ENCODE measurements at regions not wholly inside any gene's neighbourhood (a gene's known extent, or its start where the extent isn't known, plus 50 kb on each side); places are given as distances from the start of the nearest gene placed in this dataset.

DNA sequence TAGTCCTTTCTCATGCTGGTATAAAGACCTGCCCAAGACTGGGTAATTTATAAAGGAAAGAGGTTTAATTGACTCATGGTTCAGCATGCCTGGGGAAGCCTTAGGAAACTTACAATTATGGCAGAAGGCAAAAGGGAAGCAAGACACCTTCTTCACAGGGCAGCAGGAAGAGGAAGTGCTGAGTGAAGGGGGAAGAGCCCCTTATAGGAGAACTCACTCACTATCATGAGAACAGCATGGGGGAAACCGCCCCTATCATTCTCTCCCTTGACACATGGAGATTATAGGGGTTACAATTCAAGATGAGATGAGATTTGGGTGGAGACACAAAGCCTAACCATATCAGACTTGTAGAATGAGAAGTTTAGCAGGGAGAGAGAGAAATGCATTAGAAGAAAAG is 373.3 kb upstream of the DIAPH2 start:
- no peak for DNase-seq
- Histone ChIP-seq H3K36me3 (no peaks in the 10 kb centered on the region), H3K4me3 (no peak overlapping the region), H3K27me3 (no peaks in the 10 kb centered on the region), H3K27ac (no peak overlapping the region), H3K4me1 (no peaks in the 10 kb centered on the region), H3K9me3 (no peaks in the 10 kb centered on the region)
- intact Hi-C loops (cut with DNase I) = no loop called here
- WGBS, 2 donors = 46 to 55% methylated on average over 1 of the region's 1 CpG
- TF ChIP-seq POLR2A (IDR thresholded peaks at IDR 0.05) (no peak), EP300 (IDR thresholded peaks at IDR 0.05) (no peak), POLR2AphosphoS5 (IDR thresholded peaks at IDR 0.05) (no peak)
- TF ChIP-seq, protein P1, sequence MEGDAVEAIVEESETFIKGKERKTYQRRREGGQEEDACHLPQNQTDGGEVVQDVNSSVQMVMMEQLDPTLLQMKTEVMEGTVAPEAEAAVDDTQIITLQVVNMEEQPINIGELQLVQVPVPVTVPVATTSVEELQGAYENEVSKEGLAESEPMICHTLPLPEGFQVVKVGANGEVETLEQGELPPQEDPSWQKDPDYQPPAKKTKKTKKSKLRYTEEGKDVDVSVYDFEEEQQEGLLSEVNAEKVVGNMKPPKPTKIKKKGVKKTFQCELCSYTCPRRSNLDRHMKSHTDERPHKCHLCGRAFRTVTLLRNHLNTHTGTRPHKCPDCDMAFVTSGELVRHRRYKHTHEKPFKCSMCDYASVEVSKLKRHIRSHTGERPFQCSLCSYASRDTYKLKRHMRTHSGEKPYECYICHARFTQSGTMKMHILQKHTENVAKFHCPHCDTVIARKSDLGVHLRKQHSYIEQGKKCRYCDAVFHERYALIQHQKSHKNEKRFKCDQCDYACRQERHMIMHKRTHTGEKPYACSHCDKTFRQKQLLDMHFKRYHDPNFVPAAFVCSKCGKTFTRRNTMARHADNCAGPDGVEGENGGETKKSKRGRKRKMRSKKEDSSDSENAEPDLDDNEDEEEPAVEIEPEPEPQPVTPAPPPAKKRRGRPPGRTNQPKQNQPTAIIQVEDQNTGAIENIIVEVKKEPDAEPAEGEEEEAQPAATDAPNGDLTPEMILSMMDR (IDR thresholded peaks at IDR 0.05) = no peak

DNA sequence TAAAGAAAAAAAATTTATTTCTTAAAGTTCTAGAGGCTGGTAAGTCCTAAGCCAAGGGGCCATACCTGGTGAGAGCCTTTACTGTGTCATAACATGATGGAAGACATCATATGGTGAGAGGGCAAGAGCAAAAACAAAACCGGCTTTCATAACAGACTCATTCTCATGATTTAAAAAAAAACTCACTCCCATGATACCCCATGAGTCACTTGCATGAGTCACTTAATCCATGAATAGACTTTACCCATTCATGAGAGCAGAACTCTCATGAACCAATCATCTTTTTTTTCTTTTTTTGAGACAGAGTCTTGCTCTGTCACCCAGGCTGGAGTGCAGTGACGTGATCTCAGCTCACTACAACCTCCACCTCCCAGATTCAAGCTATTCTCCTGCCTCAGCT is 369.7 kb upstream of the DIAPH2 start:
- WGBS, 2 donors = 75 to 79% methylated on average over 2 of the region's 2 CpGs
- intact Hi-C loops (cut with DNase I) = no loop called here
- no peak for TF ChIP-seq EP300 (IDR thresholded peaks at IDR 0.05)
- TF ChIP-seq POLR2AphosphoS5 (IDR thresholded peaks at IDR 0.05) = no peak
- no peak for TF ChIP-seq POLR2A (IDR thresholded peaks at IDR 0.05)
- TF ChIP-seq, protein P1 (IDR thresholded peaks at IDR 0.05) = no peak
- no peaks in the 10 kb centered on the region for H3K4me1 ChIP-seq
- H3K36me3 ChIP-seq = no peaks in the 10 kb centered on the region
- no peak overlapping the region for H3K27ac ChIP-seq
- DNase-seq = no peak
- H3K4me3 ChIP-seq = no peak overlapping the region
- H3K27me3 ChIP-seq = no peaks in the 10 kb centered on the region
- H3K9me3 ChIP-seq = no peaks in the 10 kb centered on the region

DNA sequence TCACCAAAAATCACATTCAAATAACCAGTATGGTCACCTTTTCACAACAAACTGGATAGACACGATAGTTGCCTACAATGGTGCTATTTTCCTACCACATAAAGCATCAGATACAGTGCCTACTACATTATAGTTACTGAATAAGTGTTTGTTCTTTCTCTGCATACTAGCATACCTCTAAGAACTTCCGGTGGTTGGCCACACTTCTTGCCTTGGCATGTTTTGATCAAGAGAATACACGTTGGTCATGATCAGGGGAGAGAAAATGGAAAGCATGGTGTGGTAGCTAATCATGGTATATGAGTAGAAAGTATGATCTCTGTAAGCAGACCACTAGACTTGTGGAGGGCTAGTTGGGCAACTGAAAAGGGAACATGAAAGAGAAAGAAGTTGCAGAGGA is 322.8 kb upstream of the DIAPH2 start:
- H3K27me3 ChIP-seq = no peaks in the 10 kb centered on the region
- DNase-seq = no peak
- 87 to 91% methylated on average over 3 of the region's 3 CpGs for WGBS, 2 donors
- H3K4me3 ChIP-seq = no peak overlapping the region
- H3K9me3 ChIP-seq = no peaks in the 10 kb centered on the region
- intact Hi-C loops (cut with DNase I) = no loop called here
- TF ChIP-seq, protein P1 (IDR thresholded peaks at IDR 0.05) = no peak
- TF ChIP-seq POLR2A (IDR thresholded peaks at IDR 0.05) (no peak), EP300 (IDR thresholded peaks at IDR 0.05) (no peak), POLR2AphosphoS5 (IDR thresholded peaks at IDR 0.05) (no peak)
- no peaks in the 10 kb centered on the region for H3K36me3 ChIP-seq
- H3K27ac ChIP-seq = no peak overlapping the region
- no peaks in the 10 kb centered on the region for H3K4me1 ChIP-seq

DNA sequence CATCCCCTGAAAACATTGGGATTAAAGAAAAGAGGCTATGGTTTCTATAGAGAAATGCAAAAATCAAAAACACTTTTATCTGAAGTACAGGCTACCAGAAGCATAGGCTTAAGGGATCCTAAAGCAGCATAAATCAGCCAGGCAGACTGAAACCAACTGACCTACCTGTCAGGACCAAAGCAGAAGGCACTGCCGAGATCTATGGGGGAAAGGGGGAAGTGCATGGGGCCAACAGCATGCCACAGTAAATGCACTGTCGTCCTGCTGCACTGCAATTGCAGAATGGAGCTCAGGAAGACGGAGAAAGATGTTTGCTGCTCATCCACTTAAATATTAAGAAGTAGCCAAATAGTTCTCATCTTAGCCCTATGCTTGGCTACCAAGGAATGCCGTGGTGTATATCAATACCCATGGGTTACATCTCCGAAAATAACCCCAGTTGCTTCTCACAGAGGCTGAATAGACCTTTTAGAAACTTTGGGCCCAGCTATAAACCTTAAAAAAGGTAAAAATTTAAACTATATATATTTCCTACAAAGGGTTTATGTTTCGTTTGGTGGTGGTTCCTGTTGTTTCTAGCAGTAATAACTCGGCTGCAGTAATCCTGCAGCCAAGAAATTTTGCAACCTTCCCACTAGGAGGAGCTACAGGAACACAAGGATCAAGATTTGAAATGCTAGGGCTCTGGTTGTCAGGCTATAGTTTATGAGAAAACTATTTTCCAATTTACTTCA is 312.2 kb upstream of the DIAPH2 start:
- DNase-seq = no peak
- 19 to 28% methylated on average over 7 of the region's 7 CpGs for WGBS, 2 donors
- TF ChIP-seq, protein P1 (IDR thresholded peaks at IDR 0.05) = peak in 3 of 4 experiments; percentile 24 to 50 (median 25)
- TF ChIP-seq POLR2AphosphoS5 (IDR thresholded peaks at IDR 0.05) (no peak), EP300 (IDR thresholded peaks at IDR 0.05) (no peak)
- H3K4me1 ChIP-seq = peaks cover 0 to 3% (median 0%) of the 10 kb centered on the region in 4 donors
- no peak overlapping the region for H3K27ac ChIP-seq
- H3K36me3 ChIP-seq = no peaks in the 10 kb centered on the region
- no peak overlapping the region for H3K4me3 ChIP-seq
- no peaks in the 10 kb centered on the region for H3K9me3 ChIP-seq
- H3K27me3 ChIP-seq = no peaks in the 10 kb centered on the region
- intact Hi-C loops (cut with DNase I) = loop anchor here (10.0 kb wide), 1 partner anchor 312 kb away; the partner anchor contains the start of gene DIAPH2

DNA sequence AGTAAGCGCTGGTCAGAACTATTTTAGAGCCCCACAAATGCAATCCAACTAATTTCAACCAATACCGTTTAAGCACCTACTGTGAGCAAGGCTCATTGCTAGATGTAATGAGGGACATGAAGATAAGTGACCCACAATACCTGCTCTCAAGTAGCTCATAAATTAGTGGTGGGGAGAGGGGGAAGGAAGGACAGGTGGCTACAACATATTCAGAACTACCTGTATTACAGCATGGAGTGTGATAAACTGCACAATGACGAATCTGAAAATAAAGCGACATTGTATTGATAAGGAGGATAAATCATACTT is 311.6 kb upstream of the DIAPH2 start:
- no peaks in the 10 kb centered on the region for H3K36me3 ChIP-seq
- TF ChIP-seq, protein P1 (IDR thresholded peaks at IDR 0.05) = no peak
- TF ChIP-seq EP300 (IDR thresholded peaks at IDR 0.05) (no peak), POLR2AphosphoS5 (IDR thresholded peaks at IDR 0.05) (no peak), POLR2A (IDR thresholded peaks at IDR 0.05) (no peak)
- no peak overlapping the region for H3K4me3 ChIP-seq
- 37 to 39% methylated on average over 4 of the region's 4 CpGs for WGBS, 2 donors
- no peaks in the 10 kb centered on the region for H3K9me3 ChIP-seq
- H3K4me1 ChIP-seq = peaks cover 0 to 3% (median 0%) of the 10 kb centered on the region in 4 donors
- H3K27ac ChIP-seq = no peak overlapping the region
- intact Hi-C loops (cut with DNase I) = loop anchor here (10.0 kb wide), 1 partner anchor 312 kb away; the partner anchor contains the start of gene DIAPH2
- no peaks in the 10 kb centered on the region for H3K27me3 ChIP-seq
- no peak for DNase-seq
